WTC11 (cell line): ENCODE measurements at regions not wholly inside any gene's neighbourhood (a gene's known extent, or its start where the extent isn't known, plus 50 kb on each side); places are given as distances from the start of the nearest gene placed in this dataset.

ENCODE experiments used
- ATAC-seq: fragments of 200-7000 bp; cut with Tn5 transposase; 2 replicates; pipeline ENCODE4 v1.10.0; 2021; ENCODE audit warnings: mild to moderate bottlenecking, moderate library complexity
- CTCF ChIA-PET: fragments of 300-600 bp; sonication (Branson Sonifier 250); formaldehyde crosslinking; loops from one replicate; lab custom pipeline; 2021; ENCODE audit warnings: antibody characterized with exemption; lab: Charles Lee
- POLR2A ChIA-PET: fragments of 350-600 bp; sonication (Branson Sonifier 250); formaldehyde crosslinking; loops from one replicate; lab custom pipeline; 2021; ENCODE audit warnings: antibody characterized with exemption; lab: Charles Lee
- DNase-seq: peaks from one replicate; pipeline ENCODE4 v3.0.0; 2021; ENCODE audit warnings: low spot score
- H3K27ac Mint-ChIP-seq: 2 replicates; pipeline ENCODE4 v1.8.0; 2021; ENCODE audit warnings: mixed read lengths
- H3K27me3 Mint-ChIP-seq: 2 replicates; pipeline ENCODE4 v1.8.0; 2021; ENCODE audit warnings: low read depth, mild to moderate bottlenecking, moderate library complexity, mixed read lengths
- H3K36me3 Mint-ChIP-seq: 2 replicates; pipeline ENCODE4 v1.8.0; 2021; ENCODE audit warnings: mixed read lengths
- H3K4me1 Mint-ChIP-seq: 2 replicates; pipeline ENCODE4 v1.8.0; 2022; ENCODE audit warnings: mixed read lengths
- H3K4me3 Mint-ChIP-seq: 2 replicates; pipeline ENCODE4 v1.8.0; 2021; ENCODE audit warnings: mild to moderate bottlenecking, moderate library complexity, mixed read lengths
- H3K9me3 Mint-ChIP-seq: 2 replicates; pipeline ENCODE4 v1.8.0; 2021; ENCODE audit warnings: mixed read lengths
- GTF2I ChIP-seq: fragments of 250-450 bp; sonication (Bioruptor Pico); conservative IDR thresholded peaks from 2 replicates; pipeline ENCODE4 v1.4.0; 2021; ENCODE audit warnings: mild to moderate bottlenecking
- JAZF1 ChIP-seq: fragments of 250-450 bp; sonication (Bioruptor Pico); IDR thresholded peaks from 2 replicates; pipeline ENCODE4 v1.9.0; 2021; ENCODE audit warnings: moderate library complexity, mild to moderate bottlenecking, inconsistent platforms
- KAT7 ChIP-seq: sonication (generic); formaldehyde crosslinking; IDR thresholded peaks from 2 replicates; pipeline ENCODE4 v1.8.1; 2023; ENCODE audit warnings: missing genetic modification reagents, mild to moderate bottlenecking, borderline replicate concordance
- NFE2L1 ChIP-seq: sonication (generic); formaldehyde crosslinking; IDR thresholded peaks from 2 replicates; pipeline ENCODE4 v1.8.1; 2023; ENCODE audit warnings: missing genetic modification reagents
- NR1H2 ChIP-seq: sonication (generic); formaldehyde crosslinking; IDR thresholded peaks from 2 replicates; pipeline ENCODE4 v1.9.0; 2021; ENCODE audit warnings: mild to moderate bottlenecking, moderate library complexity, missing genetic modification reagents
- NR3C1 ChIP-seq: sonication (generic); formaldehyde crosslinking; conservative IDR thresholded peaks from 2 replicates; pipeline ENCODE4 v1.8.1; 2023; ENCODE audit warnings: low read depth, mild to moderate bottlenecking, missing genetic modification reagents
- OVOL2 ChIP-seq: fragments of 250-450 bp; sonication (Bioruptor Pico); IDR thresholded peaks from 2 replicates; pipeline ENCODE4 v1.9.0; 2021; ENCODE audit warnings: mild to moderate bottlenecking, borderline replicate concordance
- PRRX2 ChIP-seq: fragments of 250-450 bp; sonication (Bioruptor Pico); IDR thresholded peaks from 2 replicates; pipeline ENCODE4 v1.8.0; 2021; ENCODE audit warnings: mild to moderate bottlenecking
- SP1 ChIP-seq: sonication (generic); formaldehyde crosslinking; conservative IDR thresholded peaks from 2 replicates; pipeline ENCODE4 v1.8.1; 2022; ENCODE audit warnings: missing genetic modification reagents
- ZNF219 ChIP-seq: sonication (generic); formaldehyde crosslinking; IDR thresholded peaks from 2 replicates; pipeline ENCODE4 v1.8.0; 2023; ENCODE audit warnings: missing genetic modification reagents, mild to moderate bottlenecking, borderline replicate concordance
- ZNF416 ChIP-seq: fragments of 250-450 bp; sonication (Bioruptor Pico); IDR thresholded peaks from 2 replicates; pipeline ENCODE4 v1.9.0; 2021; ENCODE audit warnings: mild to moderate bottlenecking, inconsistent platforms
- ZNF423 ChIP-seq: fragments of 250-450 bp; sonication (Bioruptor Pico); IDR thresholded peaks from 2 replicates; pipeline ENCODE4 v2.1.2; 2022; ENCODE audit warnings: mild to moderate bottlenecking, moderate library complexity
- TF ChIP-seq, protein P1 (sequence below): sonication (generic); formaldehyde crosslinking; conservative IDR thresholded peaks from 2 replicates; pipeline ENCODE4 v1.8.1; 2022; ENCODE audit warnings: mild to moderate bottlenecking, missing genetic modification reagents
- TF ChIP-seq, protein P2 (sequence below): sonication (generic); formaldehyde crosslinking; IDR thresholded peaks from 2 replicates; pipeline ENCODE4 v1.8.0; 2023; ENCODE audit warnings: mild to moderate bottlenecking, missing genetic modification reagents
- TF ChIP-seq, protein P3 (sequence below): sonication (generic); formaldehyde crosslinking; IDR thresholded peaks from 2 replicates; pipeline ENCODE4 v1.8.1; 2022; ENCODE audit warnings: low read depth, mild to moderate bottlenecking, moderate library complexity, missing genetic modification reagents, borderline replicate concordance
- TF ChIP-seq, protein P4 (sequence below): sonication (generic); formaldehyde crosslinking; IDR thresholded peaks from 2 replicates; pipeline ENCODE4 v1.8.1; 2023; ENCODE audit warnings: mild to moderate bottlenecking, missing genetic modification reagents, borderline replicate concordance
- TF ChIP-seq, protein P5 (sequence below): sonication (generic); formaldehyde crosslinking; IDR thresholded peaks from 2 replicates; pipeline ENCODE4 v1.8.0; 2022; ENCODE audit warnings: missing genetic modification reagents
- TF ChIP-seq, protein P6 (sequence below): sonication (generic); formaldehyde crosslinking; IDR thresholded peaks from 2 replicates; pipeline ENCODE4 v1.8.1; 2022; ENCODE audit warnings: mild to moderate bottlenecking, missing genetic modification reagents, moderate library complexity, borderline replicate concordance
- TF ChIP-seq, protein P7 (sequence below): fragments of 200-600 bp; IDR thresholded peaks from 2 replicates; pipeline ENCODE4 v1.8.0; 2022; ENCODE audit warnings: antibody characterized with exemption

DNA sequence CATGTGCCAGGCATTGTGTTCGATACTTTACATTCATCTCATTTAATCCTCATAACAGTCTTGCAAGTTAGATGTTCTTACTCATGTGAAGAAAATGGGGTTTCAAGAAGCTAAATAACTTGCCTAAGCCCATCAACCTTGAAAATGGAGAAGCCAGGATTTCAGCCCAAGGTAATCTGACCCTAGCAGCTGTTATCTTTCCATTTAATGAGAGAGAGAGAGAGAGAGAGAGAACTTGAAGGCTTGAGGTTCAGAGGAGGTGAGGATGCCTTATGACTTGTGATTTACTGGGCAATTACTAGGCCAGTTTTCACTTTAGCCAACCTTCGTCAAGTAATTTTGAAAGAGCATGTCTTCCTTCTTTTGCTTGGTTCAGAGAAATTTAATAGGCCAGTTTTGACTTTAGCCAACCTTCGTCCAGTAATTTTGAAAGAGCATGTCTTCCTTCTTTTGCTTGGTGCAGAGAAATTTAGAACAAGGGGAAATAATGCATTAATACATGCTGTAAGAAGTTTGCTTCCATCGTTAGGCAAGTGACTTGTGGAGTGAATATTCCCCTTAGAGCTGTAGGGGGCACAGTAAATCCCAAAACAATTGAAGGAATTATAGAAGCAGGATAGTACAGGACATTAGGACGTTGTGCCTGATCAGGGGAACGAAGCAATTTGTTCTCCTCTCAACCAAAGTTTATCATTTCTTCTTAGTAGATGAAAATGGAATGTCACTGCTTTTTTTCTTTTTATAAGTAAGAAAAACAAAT lies 143.0 kb upstream of the BMPER start (continued):
- TF ChIP-seq, protein P1, sequence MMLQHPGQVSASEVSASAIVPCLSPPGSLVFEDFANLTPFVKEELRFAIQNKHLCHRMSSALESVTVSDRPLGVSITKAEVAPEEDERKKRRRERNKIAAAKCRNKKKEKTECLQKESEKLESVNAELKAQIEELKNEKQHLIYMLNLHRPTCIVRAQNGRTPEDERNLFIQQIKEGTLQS (CRISPR knock-in tag), result no peak
- no peak for TF ChIP-seq ZNF219 (CRISPR knock-in tag)
- no peak for TF ChIP-seq ZNF423 (CRISPR knock-in tag)
- no peak for TF ChIP-seq NR1H2 (CRISPR knock-in tag)
- TF ChIP-seq NFE2L1, result no peak
- no peak for TF ChIP-seq SP1 (CRISPR knock-in tag)
- TF ChIP-seq, all 79 proteins: peak for 0

DNA sequence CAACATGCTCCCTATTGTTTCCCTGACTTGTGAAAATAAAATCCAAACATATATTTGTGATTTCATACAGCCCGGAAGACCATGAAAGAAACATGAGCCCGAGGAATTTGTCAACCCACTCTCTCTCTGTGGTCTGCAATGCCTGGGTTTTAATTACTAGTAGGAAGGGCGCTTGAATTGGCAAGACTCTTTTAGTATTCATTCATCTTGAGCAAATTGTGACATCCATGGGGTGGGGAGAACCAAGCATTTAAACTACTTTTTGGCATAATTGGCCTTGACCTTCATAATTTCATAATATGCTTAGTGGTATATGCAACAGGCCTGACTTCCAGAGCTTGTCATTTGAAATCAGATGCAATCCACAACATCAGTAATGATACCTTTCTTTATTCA lies 142.4 kb upstream of the BMPER start:
- no peak for ATAC-seq
- CTCF ChIA-PET, result no interaction called here
- Mint-ChIP-seq H3K27me3 (no peaks in the 10 kb centered on the region), H3K27ac (no peak overlapping the region), H3K4me1 (peaks cover 23% of the 10 kb centered on the region), H3K4me3 (no peak overlapping the region), H3K9me3 (no peaks in the 10 kb centered on the region), H3K36me3 (no peaks in the 10 kb centered on the region)
- DNase-seq, result no peak
- POLR2A ChIA-PET, result no interaction called here
- TF ChIP-seq OVOL2 (CRISPR knock-in tag), result no peak
- TF ChIP-seq PRRX2, result no peak
- TF ChIP-seq, protein P2, sequence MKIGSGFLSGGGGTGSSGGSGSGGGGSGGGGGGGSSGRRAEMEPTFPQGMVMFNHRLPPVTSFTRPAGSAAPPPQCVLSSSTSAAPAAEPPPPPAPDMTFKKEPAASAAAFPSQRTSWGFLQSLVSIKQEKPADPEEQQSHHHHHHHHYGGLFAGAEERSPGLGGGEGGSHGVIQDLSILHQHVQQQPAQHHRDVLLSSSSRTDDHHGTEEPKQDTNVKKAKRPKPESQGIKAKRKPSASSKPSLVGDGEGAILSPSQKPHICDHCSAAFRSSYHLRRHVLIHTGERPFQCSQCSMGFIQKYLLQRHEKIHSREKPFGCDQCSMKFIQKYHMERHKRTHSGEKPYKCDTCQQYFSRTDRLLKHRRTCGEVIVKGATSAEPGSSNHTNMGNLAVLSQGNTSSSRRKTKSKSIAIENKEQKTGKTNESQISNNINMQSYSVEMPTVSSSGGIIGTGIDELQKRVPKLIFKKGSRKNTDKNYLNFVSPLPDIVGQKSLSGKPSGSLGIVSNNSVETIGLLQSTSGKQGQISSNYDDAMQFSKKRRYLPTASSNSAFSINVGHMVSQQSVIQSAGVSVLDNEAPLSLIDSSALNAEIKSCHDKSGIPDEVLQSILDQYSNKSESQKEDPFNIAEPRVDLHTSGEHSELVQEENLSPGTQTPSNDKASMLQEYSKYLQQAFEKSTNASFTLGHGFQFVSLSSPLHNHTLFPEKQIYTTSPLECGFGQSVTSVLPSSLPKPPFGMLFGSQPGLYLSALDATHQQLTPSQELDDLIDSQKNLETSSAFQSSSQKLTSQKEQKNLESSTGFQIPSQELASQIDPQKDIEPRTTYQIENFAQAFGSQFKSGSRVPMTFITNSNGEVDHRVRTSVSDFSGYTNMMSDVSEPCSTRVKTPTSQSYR, result no peak
- TF ChIP-seq JAZF1 (CRISPR knock-in tag), result no peak
- TF ChIP-seq, protein P3, sequence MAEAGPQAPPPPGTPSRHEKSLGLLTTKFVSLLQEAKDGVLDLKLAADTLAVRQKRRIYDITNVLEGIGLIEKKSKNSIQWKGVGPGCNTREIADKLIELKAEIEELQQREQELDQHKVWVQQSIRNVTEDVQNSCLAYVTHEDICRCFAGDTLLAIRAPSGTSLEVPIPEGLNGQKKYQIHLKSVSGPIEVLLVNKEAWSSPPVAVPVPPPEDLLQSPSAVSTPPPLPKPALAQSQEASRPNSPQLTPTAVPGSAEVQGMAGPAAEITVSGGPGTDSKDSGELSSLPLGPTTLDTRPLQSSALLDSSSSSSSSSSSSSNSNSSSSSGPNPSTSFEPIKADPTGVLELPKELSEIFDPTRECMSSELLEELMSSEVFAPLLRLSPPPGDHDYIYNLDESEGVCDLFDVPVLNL (CRISPR knock-in tag), result no peak
- TF ChIP-seq KAT7 (CRISPR knock-in tag), result no peak
- TF ChIP-seq, protein P4, sequence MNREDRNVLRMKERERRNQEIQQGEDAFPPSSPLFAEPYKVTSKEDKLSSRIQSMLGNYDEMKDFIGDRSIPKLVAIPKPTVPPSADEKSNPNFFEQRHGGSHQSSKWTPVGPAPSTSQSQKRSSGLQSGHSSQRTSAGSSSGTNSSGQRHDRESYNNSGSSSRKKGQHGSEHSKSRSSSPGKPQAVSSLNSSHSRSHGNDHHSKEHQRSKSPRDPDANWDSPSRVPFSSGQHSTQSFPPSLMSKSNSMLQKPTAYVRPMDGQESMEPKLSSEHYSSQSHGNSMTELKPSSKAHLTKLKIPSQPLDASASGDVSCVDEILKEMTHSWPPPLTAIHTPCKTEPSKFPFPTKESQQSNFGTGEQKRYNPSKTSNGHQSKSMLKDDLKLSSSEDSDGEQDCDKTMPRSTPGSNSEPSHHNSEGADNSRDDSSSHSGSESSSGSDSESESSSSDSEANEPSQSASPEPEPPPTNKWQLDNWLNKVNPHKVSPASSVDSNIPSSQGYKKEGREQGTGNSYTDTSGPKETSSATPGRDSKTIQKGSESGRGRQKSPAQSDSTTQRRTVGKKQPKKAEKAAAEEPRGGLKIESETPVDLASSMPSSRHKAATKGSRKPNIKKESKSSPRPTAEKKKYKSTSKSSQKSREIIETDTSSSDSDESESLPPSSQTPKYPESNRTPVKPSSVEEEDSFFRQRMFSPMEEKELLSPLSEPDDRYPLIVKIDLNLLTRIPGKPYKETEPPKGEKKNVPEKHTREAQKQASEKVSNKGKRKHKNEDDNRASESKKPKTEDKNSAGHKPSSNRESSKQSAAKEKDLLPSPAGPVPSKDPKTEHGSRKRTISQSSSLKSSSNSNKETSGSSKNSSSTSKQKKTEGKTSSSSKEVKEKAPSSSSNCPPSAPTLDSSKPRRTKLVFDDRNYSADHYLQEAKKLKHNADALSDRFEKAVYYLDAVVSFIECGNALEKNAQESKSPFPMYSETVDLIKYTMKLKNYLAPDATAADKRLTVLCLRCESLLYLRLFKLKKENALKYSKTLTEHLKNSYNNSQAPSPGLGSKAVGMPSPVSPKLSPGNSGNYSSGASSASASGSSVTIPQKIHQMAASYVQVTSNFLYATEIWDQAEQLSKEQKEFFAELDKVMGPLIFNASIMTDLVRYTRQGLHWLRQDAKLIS (CRISPR knock-in tag), result no peak
- no peak for TF ChIP-seq ZNF416 (CRISPR knock-in tag)
- TF ChIP-seq, protein P5, sequence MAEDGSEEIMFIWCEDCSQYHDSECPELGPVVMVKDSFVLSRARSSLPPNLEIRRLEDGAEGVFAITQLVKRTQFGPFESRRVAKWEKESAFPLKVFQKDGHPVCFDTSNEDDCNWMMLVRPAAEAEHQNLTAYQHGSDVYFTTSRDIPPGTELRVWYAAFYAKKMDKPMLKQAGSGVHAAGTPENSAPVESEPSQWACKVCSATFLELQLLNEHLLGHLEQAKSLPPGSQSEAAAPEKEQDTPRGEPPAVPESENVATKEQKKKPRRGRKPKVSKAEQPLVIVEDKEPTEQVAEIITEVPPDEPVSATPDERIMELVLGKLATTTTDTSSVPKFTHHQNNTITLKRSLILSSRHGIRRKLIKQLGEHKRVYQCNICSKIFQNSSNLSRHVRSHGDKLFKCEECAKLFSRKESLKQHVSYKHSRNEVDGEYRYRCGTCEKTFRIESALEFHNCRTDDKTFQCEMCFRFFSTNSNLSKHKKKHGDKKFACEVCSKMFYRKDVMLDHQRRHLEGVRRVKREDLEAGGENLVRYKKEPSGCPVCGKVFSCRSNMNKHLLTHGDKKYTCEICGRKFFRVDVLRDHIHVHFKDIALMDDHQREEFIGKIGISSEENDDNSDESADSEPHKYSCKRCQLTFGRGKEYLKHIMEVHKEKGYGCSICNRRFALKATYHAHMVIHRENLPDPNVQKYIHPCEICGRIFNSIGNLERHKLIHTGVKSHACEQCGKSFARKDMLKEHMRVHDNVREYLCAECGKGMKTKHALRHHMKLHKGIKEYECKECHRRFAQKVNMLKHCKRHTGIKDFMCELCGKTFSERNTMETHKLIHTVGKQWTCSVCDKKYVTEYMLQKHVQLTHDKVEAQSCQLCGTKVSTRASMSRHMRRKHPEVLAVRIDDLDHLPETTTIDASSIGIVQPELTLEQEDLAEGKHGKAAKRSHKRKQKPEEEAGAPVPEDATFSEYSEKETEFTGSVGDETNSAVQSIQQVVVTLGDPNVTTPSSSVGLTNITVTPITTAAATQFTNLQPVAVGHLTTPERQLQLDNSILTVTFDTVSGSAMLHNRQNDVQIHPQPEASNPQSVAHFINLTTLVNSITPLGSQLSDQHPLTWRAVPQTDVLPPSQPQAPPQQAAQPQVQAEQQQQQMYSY (CRISPR knock-in tag), result no peak
- no peak for TF ChIP-seq GTF2I (CRISPR knock-in tag)
- no peak for TF ChIP-seq NFE2L1
- TF ChIP-seq, protein P6, sequence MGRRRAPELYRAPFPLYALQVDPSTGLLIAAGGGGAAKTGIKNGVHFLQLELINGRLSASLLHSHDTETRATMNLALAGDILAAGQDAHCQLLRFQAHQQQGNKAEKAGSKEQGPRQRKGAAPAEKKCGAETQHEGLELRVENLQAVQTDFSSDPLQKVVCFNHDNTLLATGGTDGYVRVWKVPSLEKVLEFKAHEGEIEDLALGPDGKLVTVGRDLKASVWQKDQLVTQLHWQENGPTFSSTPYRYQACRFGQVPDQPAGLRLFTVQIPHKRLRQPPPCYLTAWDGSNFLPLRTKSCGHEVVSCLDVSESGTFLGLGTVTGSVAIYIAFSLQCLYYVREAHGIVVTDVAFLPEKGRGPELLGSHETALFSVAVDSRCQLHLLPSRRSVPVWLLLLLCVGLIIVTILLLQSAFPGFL (CRISPR knock-in tag), result no peak
- no peak for TF ChIP-seq NR3C1
- TF ChIP-seq, protein P7, sequence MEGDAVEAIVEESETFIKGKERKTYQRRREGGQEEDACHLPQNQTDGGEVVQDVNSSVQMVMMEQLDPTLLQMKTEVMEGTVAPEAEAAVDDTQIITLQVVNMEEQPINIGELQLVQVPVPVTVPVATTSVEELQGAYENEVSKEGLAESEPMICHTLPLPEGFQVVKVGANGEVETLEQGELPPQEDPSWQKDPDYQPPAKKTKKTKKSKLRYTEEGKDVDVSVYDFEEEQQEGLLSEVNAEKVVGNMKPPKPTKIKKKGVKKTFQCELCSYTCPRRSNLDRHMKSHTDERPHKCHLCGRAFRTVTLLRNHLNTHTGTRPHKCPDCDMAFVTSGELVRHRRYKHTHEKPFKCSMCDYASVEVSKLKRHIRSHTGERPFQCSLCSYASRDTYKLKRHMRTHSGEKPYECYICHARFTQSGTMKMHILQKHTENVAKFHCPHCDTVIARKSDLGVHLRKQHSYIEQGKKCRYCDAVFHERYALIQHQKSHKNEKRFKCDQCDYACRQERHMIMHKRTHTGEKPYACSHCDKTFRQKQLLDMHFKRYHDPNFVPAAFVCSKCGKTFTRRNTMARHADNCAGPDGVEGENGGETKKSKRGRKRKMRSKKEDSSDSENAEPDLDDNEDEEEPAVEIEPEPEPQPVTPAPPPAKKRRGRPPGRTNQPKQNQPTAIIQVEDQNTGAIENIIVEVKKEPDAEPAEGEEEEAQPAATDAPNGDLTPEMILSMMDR, result no peak
